Forelimb muscle (tissue), 1 donor: ENCODE measurements at regions not wholly inside any gene's neighbourhood (a gene's known extent, or its start where the extent isn't known, plus 50 kb on each side); places are given as distances from the start of the nearest gene placed in this dataset.

Source experiments
- DNase-seq: peaks from one replicate; pipeline ENCODE4 v3.0.0-alpha.2; 2013; ENCODE audit warnings: low read depth

- DNase-seq = no peak
Observed at GRCh38 chr2:134169788-134170187, 84.1 kb upstream of the MGAT5 start.

DNA sequence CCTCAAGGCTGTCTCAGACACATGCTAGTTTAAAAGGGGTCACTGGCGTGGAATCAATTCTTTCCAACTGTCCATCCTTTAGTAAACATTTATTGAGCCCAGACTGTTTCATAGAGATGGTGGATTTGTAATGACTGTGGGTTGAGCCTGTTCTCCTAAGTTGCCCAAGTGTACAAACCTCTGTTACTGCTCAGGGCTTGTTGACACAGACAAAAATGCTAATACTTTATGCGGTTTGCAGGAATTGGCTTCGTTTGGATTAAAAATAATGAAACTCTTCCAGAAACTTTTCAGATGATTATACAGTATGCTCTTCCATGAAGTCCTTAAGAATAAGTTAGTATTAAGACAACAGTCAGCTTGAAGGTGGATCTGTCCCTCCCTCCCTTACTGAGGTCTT lies 83.6 kb upstream of the MGAT5 start:
- no peak for DNase-seq

DNA sequence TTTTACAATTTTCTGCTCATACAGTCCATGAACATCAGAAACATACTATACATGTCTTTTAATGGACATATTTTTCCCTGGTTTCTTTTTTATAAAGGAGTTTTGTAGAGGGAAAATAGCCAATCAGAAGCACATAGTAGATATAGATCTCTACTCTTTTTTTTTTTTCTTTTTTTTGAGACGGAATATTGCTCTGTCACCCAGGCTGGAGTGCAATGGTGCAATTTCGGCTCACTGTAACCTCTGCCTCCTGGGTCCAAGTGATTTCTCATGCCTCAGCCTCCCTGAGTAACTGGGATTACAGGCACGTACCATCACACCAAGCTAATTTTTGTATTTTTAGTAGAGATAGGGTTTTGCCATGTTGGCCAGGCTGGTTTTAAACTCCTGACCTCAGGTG lies 83.2 kb upstream of the MGAT5 start:
- DNase-seq = no peak

DNA sequence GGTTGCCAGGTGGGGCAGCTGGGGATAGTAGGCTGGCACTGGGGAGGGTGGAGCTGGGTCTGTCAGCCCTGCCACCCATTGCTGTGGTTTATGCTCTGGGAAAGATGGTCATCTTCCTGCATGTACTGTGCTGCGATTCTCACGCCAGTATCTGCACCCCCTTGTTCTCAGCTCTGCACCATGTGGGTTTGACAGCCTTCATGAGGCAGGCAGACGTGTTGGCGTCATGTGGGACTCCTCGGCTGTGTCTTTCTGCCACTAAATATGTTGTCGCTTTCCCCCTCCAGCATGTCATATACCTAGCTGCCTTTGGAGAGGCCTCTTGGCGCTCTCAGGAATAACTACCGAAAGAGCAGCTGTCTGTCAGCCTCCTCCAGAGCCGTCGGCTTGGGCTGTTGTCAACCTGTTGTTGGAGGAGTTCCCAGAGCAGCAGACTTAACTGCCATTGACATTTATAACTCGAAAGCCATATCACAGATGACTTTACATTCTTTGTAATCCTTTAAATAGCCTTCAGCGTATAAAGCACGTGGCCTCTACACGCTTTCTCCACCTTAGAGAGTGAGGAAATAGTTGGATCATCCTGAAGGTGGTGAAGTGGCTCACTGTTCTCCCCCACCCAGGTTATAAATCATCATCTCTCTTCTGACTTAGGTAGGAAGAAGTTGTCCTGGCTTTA lies 80.4 kb upstream of the MGAT5 start:
- no peak for DNase-seq

DNA sequence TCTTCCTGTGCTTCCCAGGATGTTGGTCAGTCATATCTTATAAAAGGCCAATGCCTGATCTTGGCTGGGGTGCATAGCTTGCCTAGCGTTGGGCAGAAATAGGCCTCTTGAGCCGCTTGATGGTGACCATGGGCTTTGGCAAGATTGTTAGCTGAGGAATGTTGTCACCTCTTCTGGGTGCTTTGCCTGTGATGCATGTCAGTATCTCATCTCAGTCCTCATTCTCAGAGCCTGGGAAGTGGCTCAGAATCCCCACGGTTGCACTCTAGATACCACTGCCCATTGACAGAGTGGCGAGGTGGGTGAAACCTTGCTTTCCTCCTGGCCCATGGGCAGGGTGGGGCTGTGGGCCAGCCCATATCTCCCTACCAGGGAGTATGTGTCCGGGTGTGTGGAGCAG lies 79.2 kb upstream of the MGAT5 start:
- no peak for DNase-seq

- no peak for DNase-seq
Observed at GRCh38 chr2:134175834-134176233, 78.0 kb upstream of the MGAT5 start.

DNA sequence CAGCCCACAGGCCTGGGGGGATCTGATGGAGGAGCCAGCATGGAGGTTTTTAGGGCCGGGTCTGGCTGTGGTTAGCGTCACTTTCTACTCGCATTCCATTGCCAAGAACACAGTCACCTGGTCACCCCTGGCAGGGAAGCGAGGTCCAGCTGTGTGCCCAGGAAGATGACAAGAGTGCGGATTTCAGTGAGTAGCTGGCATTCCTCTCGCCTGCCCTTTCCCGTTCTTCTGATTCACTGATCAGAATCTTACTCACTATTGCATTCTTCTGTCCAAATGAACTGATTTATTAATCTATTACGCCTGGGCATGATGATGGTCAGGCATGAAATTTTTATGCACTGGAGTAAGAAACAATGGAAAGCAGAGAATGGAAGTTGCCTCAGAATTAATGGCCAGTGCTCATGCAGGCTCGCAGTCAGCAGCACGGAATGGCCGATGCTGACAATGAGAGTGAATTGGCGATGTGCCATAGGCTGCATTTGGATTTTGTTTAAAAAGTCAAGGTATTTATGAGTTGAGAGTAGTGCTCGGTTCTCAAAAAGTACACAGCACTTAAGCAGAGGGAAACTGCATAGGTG lies 76.4 kb upstream of the MGAT5 start:
- DNase-seq = no peak

GRCh38 chr2:134178138-134178877 lies 75.6 kb upstream of the MGAT5 start:
- DNase-seq = no peak

GRCh38 chr2:134181219-134181618 lies 72.7 kb upstream of the MGAT5 start:
- DNase-seq = no peak

GRCh38 chr2:134183679-134184078 lies 70.2 kb upstream of the MGAT5 start:
- no peak for DNase-seq

- no peak for DNase-seq
Observed at GRCh38 chr2:134185639-134186038, 68.2 kb upstream of the MGAT5 start.

DNA sequence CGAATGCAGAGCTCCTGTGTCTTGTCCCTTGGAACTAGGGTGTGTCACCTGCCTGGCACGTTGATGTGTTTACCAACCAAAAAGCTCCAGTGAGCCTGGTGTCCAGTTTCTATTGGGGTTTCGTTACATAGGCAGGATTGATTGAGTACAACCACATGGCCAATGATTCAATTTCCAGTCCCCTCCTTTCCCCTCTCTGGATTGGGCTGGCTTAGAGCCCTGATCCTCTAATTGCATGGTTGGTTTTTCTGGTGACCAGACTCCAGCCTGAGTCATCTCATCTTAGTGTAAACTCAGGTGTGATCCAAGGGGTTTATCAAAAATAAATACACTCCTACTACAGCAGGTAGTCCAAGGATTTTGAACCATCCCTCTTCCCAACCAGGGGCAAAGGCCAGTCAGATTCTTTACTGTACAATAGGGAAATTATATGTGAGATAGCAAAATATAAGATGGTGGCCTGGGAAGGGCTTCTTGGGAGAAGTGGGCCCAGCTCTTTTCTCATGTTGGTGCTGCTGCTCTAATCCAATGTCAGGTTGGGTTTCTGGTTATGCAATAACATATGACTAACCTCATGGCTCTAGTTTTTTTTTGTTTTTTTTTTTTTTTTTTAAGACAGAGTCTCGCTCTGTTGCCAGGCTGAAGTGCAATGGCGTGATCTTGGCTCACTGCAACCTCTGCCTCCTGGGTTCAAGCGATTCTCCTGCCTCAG lies 64.7 kb upstream of the MGAT5 start:
- no peak for DNase-seq

GRCh38 chr2:134190062-134190806 lies 63.6 kb upstream of the MGAT5 start:
- DNase-seq = no peak

- DNase-seq = no peak
Observed at GRCh38 chr2:134190807-134191203, 63.1 kb upstream of the MGAT5 start.

- no peak for DNase-seq
Observed at GRCh38 chr2:134191835-134192234, 62.0 kb upstream of the MGAT5 start.

DNA sequence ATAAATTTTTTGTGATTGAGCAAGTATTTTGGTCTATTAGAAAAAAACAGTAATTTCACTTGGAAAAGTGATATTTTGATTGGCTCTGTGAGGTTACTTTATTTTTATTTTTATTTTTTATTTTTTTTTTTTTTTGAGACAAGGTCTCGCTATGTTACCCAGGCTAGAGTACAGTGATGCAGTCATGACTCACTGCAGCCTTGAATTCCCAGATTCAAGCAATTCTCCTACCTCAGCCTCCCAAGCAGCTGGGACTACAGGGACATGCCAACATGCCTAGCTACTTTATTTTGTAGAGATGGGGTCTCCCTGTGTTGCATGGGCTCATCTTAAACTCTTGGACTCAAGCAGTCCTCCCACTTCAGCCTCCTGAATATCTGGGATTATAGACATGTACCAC lies 60.9 kb upstream of the MGAT5 start:
- DNase-seq = no peak

GRCh38 chr2:134194519-134194918 lies 59.4 kb upstream of the MGAT5 start:
- no peak for DNase-seq

DNA sequence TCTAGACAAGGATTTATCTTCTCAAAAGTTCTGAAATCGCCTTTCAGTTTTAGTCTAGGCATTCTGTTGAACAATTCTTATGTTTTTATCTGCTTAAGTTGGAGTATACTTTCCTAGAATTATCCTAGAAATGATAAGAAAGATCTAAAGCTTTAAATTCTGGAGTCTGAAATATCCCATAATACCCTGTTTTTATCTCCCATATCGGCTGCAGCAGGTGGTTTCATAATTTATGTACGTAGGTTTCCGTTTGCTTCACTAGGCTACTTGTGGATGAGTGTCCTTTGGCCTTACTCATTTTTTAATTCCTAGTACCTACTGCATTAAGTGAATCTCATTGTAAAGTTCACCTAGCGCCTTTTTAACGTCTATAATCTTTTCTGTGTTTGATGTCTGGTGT lies 58.5 kb upstream of the MGAT5 start:
- DNase-seq = no peak

- DNase-seq = no peak
Observed at GRCh38 chr2:134197445-134197844, 56.4 kb upstream of the MGAT5 start.

GRCh38 chr2:134198006-134198634 lies 55.8 kb upstream of the MGAT5 start:
- no peak for DNase-seq

DNA sequence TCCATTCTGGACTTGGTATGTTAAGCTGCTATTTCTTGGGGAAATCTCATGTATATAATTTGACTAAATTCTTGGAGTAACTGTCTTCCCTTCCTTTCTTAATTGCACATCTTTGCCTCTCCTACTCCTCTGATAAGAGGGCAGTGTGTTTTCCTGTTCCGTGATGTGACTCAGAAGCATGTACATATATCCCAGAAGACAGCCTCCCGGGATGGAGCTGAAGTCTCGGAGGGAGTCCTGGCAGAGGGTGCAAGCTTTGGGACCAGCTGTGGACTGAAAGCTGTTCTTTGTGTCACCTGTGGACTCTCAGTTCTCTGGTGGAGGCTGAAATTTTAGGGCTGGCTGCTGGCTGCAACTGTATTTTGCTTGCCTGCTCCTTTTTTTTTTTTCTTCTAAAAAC lies 54.7 kb upstream of the MGAT5 start:
- DNase-seq = no peak
